SK-N-SH treated with all-trans-retinoic acid at 6 μM for 48 hours (cell line): ENCODE measurements at regions not wholly inside any gene's neighbourhood (a gene's known extent, or its start where the extent isn't known, plus 50 kb on each side); places are given as distances from the start of the nearest gene placed in this dataset.

Source experiments
- ATAC-seq: fragments of 200-7000 bp; cut with Tn5 transposase; 3 replicates; pipeline ENCODE4 v1.9.1; 2020; ENCODE audit warnings: mild to moderate bottlenecking, moderate library complexity
- ARNTL ChIP-seq: fragments of 450-650 bp; formaldehyde crosslinking; IDR thresholded peaks from 2 replicates; pipeline ENCODE4 v1.5.0; 2020; ENCODE audit warnings: low read depth, mild to moderate bottlenecking, moderate library complexity, borderline replicate concordance
- BACH2 ChIP-seq: fragments of 250-450 bp; sonication (Bioruptor Pico); IDR thresholded peaks from 2 replicates; pipeline ENCODE4 v1.9.0; 2021; ENCODE audit warnings: mild to moderate bottlenecking, borderline replicate concordance
- CREB5 ChIP-seq: fragments of 250-450 bp; sonication (Bioruptor Pico); IDR thresholded peaks from 2 replicates; pipeline ENCODE4 v1.5.1; 2020; ENCODE audit warnings: low read depth, mild to moderate bottlenecking, moderate library complexity
- CSDC2 ChIP-seq: fragments of 250-450 bp; sonication (Bioruptor Pico); IDR thresholded peaks from 2 replicates; pipeline ENCODE4 v1.5.0; 2020; ENCODE audit warnings: mild to moderate bottlenecking, moderate library complexity
- ESRRG ChIP-seq: fragments of 250-450 bp; sonication (Bioruptor Pico); IDR thresholded peaks from 2 replicates; pipeline ENCODE4 v1.6.1; 2021; ENCODE audit warnings: mild to moderate bottlenecking
- GLIS3 ChIP-seq: fragments of 250-450 bp; sonication (Bioruptor Pico); IDR thresholded peaks from 2 replicates; pipeline ENCODE4 v1.5.0; 2020; ENCODE audit warnings: mild to moderate bottlenecking, moderate library complexity
- ISL1 ChIP-seq: fragments of 250-450 bp; sonication (Bioruptor Pico); IDR thresholded peaks from 2 replicates; pipeline ENCODE4 v2.1.2; 2022; ENCODE audit warnings: mild to moderate bottlenecking, moderate library complexity
- OSR1 ChIP-seq: fragments of 250-450 bp; sonication (Bioruptor Pico); IDR thresholded peaks from 2 replicates; pipeline ENCODE4 v1.8.0; 2022; ENCODE audit warnings: moderate library complexity, mild to moderate bottlenecking, inconsistent platforms
- PATZ1 ChIP-seq: fragments of 250-450 bp; sonication (Bioruptor Pico); IDR thresholded peaks from 2 replicates; pipeline ENCODE4 v1.8.0; 2020; ENCODE audit warnings: mild to moderate bottlenecking, moderate library complexity, borderline replicate concordance
- POU6F1 ChIP-seq: fragments of 250-450 bp; sonication (Bioruptor Pico); IDR thresholded peaks from 2 replicates; pipeline ENCODE4 v1.8.0; 2021; ENCODE audit warnings: low read depth, mild to moderate bottlenecking, moderate library complexity, borderline replicate concordance
- PPARA ChIP-seq: fragments of 250-450 bp; sonication (Bioruptor Pico); IDR thresholded peaks from 2 replicates; pipeline ENCODE4 v1.5.0; 2020; ENCODE audit warnings: mild to moderate bottlenecking, borderline replicate concordance
- RARB ChIP-seq: fragments of 250-450 bp; sonication (Bioruptor Pico); IDR thresholded peaks from 2 replicates; pipeline ENCODE4 v1.8.0; 2021; ENCODE audit warnings: mild to moderate bottlenecking, moderate library complexity
- SNAI2 ChIP-seq: fragments of 250-450 bp; sonication (Bioruptor Pico); IDR thresholded peaks from 2 replicates; pipeline ENCODE4 v1.5.0; 2020; ENCODE audit warnings: mild to moderate bottlenecking, moderate library complexity
- TCF4 ChIP-seq: fragments of 250-450 bp; sonication (Bioruptor Pico); IDR thresholded peaks from 2 replicates; pipeline ENCODE4 v1.8.0; 2021; ENCODE audit warnings: mild to moderate bottlenecking, moderate library complexity, borderline replicate concordance
- TOX ChIP-seq: fragments of 250-450 bp; sonication (Bioruptor Pico); IDR thresholded peaks from 2 replicates; pipeline ENCODE4 v1.8.0; 2021; ENCODE audit warnings: mild to moderate bottlenecking, moderate library complexity, borderline replicate concordance
- TSHZ2 ChIP-seq: fragments of 250-450 bp; sonication (Bioruptor Pico); IDR thresholded peaks from 2 replicates; pipeline ENCODE4 v1.5.0; 2020; ENCODE audit warnings: mild to moderate bottlenecking, moderate library complexity
- ZC3H10 ChIP-seq: fragments of 250-450 bp; sonication (Bioruptor Pico); IDR thresholded peaks from 2 replicates; pipeline ENCODE4 v1.5.1; 2021; ENCODE audit warnings: mild to moderate bottlenecking, moderate library complexity
- ZFP30 ChIP-seq: fragments of 450-650 bp; formaldehyde crosslinking; IDR thresholded peaks from 2 replicates; pipeline ENCODE4 v1.5.0; 2022; ENCODE audit warnings: mild to moderate bottlenecking, moderate library complexity
- ZNF565 ChIP-seq: fragments of 450-650 bp; formaldehyde crosslinking; conservative IDR thresholded peaks from 2 replicates; pipeline ENCODE4 v1.5.0; 2020; ENCODE audit warnings: low read depth, mild to moderate bottlenecking, moderate library complexity
- ZNF70 ChIP-seq: fragments of 450-650 bp; formaldehyde crosslinking; IDR thresholded peaks from 2 replicates; pipeline ENCODE4 v1.5.0; 2020; ENCODE audit warnings: mild to moderate bottlenecking, moderate library complexity
- ZNF8 ChIP-seq: fragments of 450-650 bp; formaldehyde crosslinking; IDR thresholded peaks from 2 replicates; pipeline ENCODE4 v1.5.0; 2020; ENCODE audit warnings: mild to moderate bottlenecking, moderate library complexity

GRCh38 chr11:69997352-69997751 is 80.8 kb upstream of the ANO1 start:
- ATAC-seq = no peak

GRCh38 chr11:69999721-70000120 is 78.4 kb upstream of the ANO1 start:
- no peak for TF ChIP-seq ZC3H10 (CRISPR knock-in tag)
- TF ChIP-seq RARB (CRISPR knock-in tag) = no peak
- TF ChIP-seq POU6F1 (CRISPR knock-in tag) = no peak
- TF ChIP-seq ARNTL = no peak
- no peak for TF ChIP-seq CSDC2 (CRISPR knock-in tag)
- TF ChIP-seq OSR1 (CRISPR knock-in tag) = no peak
- no peak for TF ChIP-seq TSHZ2 (CRISPR knock-in tag)
- no peak for ATAC-seq

More at GRCh38 chr11:69997352-69997751, 80.8 kb upstream of the ANO1 start:
- no peak for TF ChIP-seq ZNF70
- no peak for TF ChIP-seq TOX
- TF ChIP-seq ZNF565 = no peak

GRCh38 chr11:70000228-70000627 is 77.9 kb upstream of the ANO1 start:
- TF ChIP-seq ZC3H10 (CRISPR knock-in tag) (no peak), GLIS3 (CRISPR knock-in tag) (no peak), PPARA (CRISPR knock-in tag) (no peak), ESRRG (CRISPR knock-in tag) (no peak), ARNTL (no peak), ZNF565 (no peak), CREB5 (CRISPR knock-in tag) (no peak), TOX (no peak), OSR1 (CRISPR knock-in tag) (no peak), RARB (CRISPR knock-in tag) (no peak), ZFP30 (CRISPR knock-in tag) (no peak), TSHZ2 (CRISPR knock-in tag) (no peak), ZNF8 (CRISPR knock-in tag) (no peak), TCF4 (CRISPR knock-in tag) (no peak), SNAI2 (CRISPR knock-in tag) (no peak), ISL1 (CRISPR knock-in tag) (no peak)
- ATAC-seq = no peak

GRCh38 chr11:70001246-70001645 is 76.9 kb upstream of the ANO1 start:
- no peak for ATAC-seq
- no peak for TF ChIP-seq SNAI2 (CRISPR knock-in tag)
- TF ChIP-seq PATZ1 (CRISPR knock-in tag) = no peak
- no peak for TF ChIP-seq RARB (CRISPR knock-in tag)
- TF ChIP-seq ZNF565 = no peak
- no peak for TF ChIP-seq BACH2
- no peak for TF ChIP-seq ZNF8 (CRISPR knock-in tag)
- no peak for TF ChIP-seq PPARA (CRISPR knock-in tag)
- TF ChIP-seq OSR1 (CRISPR knock-in tag) = no peak
- no peak for TF ChIP-seq ZFP30 (CRISPR knock-in tag)
- no peak for TF ChIP-seq ZNF70
- TF ChIP-seq TSHZ2 (CRISPR knock-in tag) = no peak
- TF ChIP-seq TOX = no peak
- no peak for TF ChIP-seq GLIS3 (CRISPR knock-in tag)
